ENCODE measurements at regions not wholly inside any gene's neighbourhood (a gene's known extent, or its start where the extent isn't known, plus 50 kb on each side); places are given as distances from the start of the nearest gene placed in this dataset.

GRCh38 chr5:61697809-61698558 lies 365.9 kb downstream of the ZSWIM6 start:
- no peak for DNase-seq

- no peak for DNase-seq
These were observed 370.0 kb downstream of the ZSWIM6 start for GRCh38 chr5:61701877-61702602.

DNA sequence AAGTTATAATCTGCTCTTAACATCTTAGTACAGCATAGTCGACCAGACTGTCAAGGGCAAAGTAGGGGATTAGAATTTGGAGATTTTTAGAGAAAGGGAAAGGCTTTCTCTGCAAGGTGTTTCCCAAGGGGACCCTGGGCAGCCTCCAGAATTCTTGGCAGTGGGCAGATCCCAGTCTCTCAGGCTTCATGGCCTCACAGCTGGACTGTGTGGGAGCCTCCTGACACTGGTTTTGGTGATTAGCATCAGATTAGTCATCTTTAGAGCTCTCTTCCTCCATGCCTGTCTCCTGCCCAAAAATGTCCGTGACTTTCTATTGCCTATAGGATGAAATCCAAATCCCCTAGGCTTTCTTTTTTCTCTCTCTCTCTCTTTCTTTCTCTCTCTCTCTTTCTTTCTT lies 370.7 kb downstream of the ZSWIM6 start:
- no peak for DNase-seq

DNA sequence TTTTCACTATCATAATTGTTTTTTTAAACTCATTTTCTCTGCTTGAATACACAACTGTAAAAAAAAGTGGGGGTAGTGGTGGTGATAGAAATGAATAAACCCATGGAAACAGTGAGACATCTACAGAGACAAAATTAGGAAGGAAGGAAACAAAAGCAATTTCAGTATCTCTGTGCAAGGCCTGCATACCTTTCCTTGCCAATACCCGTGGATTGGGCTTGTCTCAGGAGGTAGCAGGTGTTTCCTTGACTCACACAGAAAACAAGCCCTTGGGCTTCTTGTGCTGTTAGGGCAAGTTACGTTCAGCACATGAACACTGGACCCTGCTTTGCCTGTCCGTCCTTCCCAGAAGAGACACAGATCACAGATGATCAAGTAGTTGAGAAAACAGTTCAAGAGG lies 372.2 kb downstream of the ZSWIM6 start:
- no peak for DNase-seq

GRCh38 chr5:61706751-61707150 lies 374.7 kb downstream of the ZSWIM6 start:
- no peak for DNase-seq

- no peak for DNase-seq
These were observed 387.1 kb downstream of the ZSWIM6 start for GRCh38 chr5:61719124-61719523.

DNA sequence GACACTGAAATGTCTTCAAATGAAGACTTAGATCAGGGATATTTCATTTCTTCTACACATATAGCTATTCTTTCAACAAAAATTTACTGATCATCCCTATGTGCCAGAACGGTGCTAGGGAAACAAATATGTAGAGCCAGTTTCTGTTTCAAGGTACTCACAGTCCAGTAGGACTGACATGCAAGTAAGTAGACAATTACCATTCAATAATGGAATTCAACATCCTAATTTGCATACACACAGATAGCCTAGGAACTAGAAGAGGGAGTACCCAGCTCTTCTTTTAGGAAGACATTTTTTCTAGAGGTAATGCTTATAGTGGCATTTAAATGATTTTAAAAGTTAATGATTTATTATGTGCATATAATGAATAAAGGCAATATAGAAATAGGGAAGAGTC lies 388.8 kb downstream of the ZSWIM6 start:
- DNase-seq: no peak

DNA sequence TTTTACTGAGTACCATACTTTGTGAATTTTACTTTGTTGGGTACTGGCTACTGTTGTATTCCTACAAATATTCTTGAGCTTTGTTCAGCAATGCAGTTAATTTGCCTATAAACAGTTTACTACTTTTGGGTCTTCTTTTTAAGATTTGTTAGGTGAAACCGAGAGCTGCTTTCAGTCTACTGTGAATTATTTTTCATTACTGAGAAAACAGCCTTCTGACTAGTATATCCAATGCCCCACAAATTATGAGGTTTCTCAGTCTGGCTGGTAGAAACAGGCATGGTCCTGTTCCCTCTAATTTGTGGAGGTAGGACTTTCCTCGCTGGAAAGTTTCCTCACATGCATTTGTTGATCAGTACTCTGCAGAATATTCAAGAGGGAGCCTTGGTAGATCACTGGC lies 392.0 kb downstream of the ZSWIM6 start:
- DNase-seq: no peak

DNA sequence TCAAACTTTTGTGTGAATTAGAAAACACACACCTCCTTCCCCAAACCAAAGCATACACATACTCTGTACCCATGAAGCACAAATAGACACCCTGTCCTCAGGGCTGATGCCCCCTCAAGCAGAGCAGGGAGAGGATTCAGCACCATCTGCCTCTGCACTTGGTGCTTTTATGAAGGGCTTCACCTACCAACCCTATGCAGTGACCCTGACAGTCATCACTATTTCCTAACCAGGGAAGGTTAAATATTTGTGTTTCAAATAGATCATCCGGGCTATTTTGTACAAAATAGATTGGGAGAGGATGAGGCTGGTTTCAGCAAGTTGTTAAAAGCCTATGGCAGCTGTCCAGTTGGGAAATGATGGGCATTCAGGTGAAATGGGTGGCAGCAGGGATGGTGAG lies 396.2 kb downstream of the ZSWIM6 start:
- DNase-seq: no peak

GRCh38 chr5:61730866-61731265 lies 398.8 kb downstream of the ZSWIM6 start:
- DNase-seq: no peak

- no peak for DNase-seq
These were observed 399.3 kb downstream of the ZSWIM6 start for GRCh38 chr5:61731267-61731945.

DNA sequence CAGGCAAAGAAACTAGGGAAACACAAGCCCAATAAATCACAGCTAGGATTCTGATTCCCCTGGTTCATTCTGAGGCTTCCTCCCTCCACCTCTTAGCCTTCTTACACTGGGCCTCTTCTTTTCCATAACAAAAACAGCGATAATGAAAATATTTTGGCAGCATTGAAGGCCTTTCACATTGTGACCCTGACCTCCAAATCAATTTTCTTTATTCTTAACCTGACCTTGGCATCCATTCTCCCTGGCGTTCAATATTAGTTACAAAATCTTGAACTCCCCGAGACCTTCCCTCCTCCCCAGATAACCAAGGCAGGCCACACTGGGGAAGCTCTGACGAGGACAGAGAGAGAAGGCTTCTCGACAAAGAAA lies 399.9 kb downstream of the ZSWIM6 start:
- no peak for DNase-seq

- no peak for DNase-seq
These were observed 400.3 kb downstream of the ZSWIM6 start for GRCh38 chr5:61732369-61732768.

DNA sequence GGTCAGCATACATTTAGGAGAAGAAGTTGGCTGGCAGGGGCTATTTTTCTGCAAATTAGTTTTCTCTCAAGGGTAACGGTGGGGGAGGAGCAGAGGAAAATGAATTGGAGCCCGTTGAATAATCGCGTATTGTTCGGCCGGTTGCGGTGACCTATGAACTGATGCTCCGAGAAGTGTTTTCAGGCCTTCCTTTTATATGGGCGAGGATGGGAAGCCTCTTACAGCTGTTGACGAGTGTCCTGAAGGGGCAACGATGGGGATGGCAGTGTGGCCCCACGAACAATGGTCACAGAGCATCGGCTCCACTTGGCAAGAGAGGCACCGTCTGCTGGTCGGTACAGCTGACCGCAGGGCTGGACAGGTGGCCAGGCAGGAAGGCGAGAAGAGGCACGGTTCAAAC lies 400.7 kb downstream of the ZSWIM6 start:
- no peak for DNase-seq

GRCh38 chr5:61734001-61734400 lies 401.9 kb downstream of the ZSWIM6 start:
- DNase-seq: no peak

GRCh38 chr5:61734966-61735365 lies 402.9 kb downstream of the ZSWIM6 start:
- no peak for DNase-seq

DNA sequence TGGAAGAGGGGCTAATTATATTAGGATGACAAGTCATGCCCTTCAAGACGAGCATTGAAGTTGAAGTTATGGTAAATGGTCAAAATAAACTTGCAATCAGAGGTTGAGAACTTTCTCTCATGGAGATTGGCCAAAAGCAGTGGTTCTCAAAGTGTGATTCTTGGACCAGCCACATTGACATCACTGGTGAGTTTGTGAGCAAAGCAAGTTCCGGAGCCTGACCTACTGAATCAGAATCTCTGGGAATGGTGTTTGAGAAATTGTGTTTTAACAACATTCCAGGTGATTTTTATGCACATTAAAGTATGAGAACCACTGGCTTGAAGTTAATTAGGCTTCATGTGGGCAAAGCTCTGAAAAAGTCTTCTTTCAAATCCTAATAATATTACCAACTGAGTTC lies 403.5 kb downstream of the ZSWIM6 start:
- DNase-seq: no peak

- DNase-seq: no peak
These were observed 403.9 kb downstream of the ZSWIM6 start for GRCh38 chr5:61735995-61736394.

DNA sequence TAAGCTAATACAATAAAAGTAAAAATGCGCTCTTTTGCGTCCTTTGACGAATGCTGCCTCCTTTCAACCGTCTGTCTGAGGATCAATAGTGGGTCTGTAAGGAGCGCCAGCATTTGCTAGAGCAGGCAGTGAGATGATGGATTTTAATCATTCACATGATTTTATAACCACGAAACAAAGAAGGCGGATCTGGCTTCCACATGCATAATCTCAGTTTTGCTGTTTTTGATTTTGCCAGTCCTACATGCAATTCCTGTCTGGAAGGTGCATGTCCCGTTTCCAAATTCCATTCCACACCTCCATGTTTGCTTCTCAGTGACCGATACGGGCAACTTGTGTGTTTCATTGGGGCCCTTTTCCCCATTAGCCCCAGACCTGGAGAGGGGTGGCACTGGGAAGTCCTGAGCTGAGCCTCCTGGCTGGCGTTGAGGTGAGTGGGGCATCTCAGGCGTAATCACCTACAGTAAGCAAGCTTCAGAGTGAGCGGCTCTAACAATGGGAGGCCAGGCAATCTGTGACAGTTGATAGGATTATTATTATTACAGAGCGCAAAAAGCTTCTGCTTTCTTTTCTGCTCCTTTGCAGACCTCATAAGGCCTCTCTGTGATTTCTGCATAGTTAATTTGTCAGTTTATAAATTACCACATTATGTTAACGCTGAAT lies 405.4 kb downstream of the ZSWIM6 start:
- DNase-seq: no peak

DNA sequence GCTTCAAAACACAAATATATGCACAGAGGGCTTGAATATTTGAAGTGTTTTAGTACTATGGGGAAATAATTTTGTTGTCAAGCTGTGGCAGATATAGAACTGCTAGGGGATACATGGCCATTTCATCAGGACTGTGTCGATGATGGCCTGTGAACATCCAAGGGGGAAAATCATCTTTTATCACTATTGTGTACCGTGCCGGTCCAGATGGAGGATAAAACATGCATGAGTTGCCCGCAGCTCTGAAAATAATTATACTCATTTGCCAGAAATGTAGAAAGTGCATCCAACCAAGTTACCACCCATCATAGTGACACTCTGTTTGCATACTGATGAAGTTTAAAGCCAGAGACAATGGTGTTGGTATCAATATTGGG lies 405.9 kb downstream of the ZSWIM6 start:
- no peak for DNase-seq

DNA sequence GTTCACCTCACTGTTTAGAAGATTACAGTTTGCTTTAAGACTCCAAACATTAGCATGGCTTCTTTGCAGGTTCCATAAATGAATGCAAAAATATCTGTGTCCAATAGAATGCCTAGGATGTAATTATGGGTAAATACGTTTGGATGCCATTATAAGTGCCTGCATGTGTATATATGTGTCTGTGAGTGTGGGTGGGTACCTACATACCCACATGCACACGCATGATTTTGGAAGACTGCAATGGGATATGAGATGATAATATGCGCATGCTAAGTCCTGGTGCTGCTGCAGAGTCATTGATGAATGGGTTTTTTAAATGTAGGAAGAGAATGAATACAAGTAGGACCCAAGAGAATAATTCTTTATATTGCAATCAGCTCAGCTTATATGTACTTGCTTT lies 406.4 kb downstream of the ZSWIM6 start:
- DNase-seq: no peak

DNA sequence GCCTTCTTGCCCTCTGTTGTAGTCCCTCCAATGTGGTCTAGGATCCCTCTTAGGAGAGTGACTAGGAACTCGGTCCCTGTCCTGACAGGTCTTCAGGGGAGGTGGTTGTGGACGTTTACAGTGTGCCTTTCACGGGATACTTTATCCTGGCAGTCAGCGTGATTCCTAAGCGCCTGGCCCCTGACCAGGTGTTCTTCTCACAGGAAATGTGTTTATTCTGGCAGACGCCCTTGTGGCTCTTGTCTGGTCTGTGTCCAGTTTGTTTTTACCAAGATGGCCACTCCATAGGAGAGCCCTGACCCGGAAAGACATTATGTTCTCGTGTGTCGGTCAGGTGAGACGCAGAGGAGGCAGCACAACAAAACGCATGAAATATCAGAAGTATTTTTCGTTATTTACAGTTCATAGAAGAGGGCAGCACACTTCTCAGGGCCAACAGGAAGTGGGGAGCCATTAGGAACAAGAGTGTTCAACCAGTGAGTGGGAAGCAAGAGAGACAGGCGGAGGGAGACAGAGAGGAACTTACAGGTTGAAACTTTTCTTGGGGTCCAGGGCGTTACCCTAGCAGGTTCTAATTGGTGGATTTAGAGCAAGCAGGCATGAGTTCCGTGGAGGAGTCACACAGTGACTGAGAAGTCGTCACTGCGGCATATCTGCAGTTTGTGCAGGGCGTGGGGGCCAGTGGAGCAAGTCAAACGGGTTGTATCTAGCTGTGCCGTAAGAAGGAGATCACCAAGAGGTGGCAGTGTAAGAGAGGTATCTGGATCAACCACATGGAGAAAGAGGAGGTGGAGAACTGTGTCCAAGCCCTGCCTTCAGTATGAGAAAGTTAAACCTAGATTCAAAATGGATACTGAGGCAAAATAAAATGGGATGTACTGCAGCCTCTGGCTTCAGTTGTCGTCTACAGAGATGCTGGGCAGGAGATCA lies 412.9 kb downstream of the ZSWIM6 start:
- no peak for DNase-seq
